DOHH2 (cell line): ENCODE measurements at regions not wholly inside any gene's neighbourhood (a gene's known extent, or its start where the extent isn't known, plus 50 kb on each side); places are given as distances from the start of the nearest gene placed in this dataset.

Source experiments
- H3F3A ChIP-seq: fragments of 200-600 bp; sonication (generic), shearing (Covaris generic); 2 replicates; pipeline ENCODE4 v1.6.0; 2016; ENCODE audit warnings: antibody characterized with exemption, mild to moderate bottlenecking; ENCODE audit not compliant: control insufficient read depth, insufficient read depth
- H3K27ac ChIP-seq: fragments of 200-600 bp; sonication (generic); 2 replicates; pipeline ENCODE4 v1.5.1; 2014; ENCODE audit warnings: low read depth, mild to moderate bottlenecking, low read length, moderate library complexity
- H3K27me3 ChIP-seq: fragments of 200-600 bp; sonication (generic); 2 replicates; pipeline ENCODE4 v1.6.1; 2014; ENCODE audit warnings: mild to moderate bottlenecking, low read length, mixed read lengths; ENCODE audit not compliant: control insufficient read depth
- H3K36me3 ChIP-seq: fragments of 200-600 bp; sonication (generic); 2 replicates; pipeline ENCODE4 v1.6.1; 2014; ENCODE audit warnings: mild to moderate bottlenecking, low read length, moderate library complexity, mixed read lengths; ENCODE audit not compliant: control insufficient read depth
- H3K4me1 ChIP-seq: fragments of 200-600 bp; sonication (generic); 2 replicates; pipeline ENCODE4 v1.6.1; 2014; ENCODE audit warnings: mild to moderate bottlenecking, low read length, mixed read lengths; ENCODE audit not compliant: control insufficient read depth
- H3K4me2 ChIP-seq: fragments of 200-600 bp; sonication (generic); 2 replicates; pipeline ENCODE4 v1.6.0; 2014; ENCODE audit warnings: mild to moderate bottlenecking, low read length, moderate library complexity
- H3K4me3 ChIP-seq: fragments of 200-600 bp; sonication (generic); 2 replicates; pipeline ENCODE4 v1.5.1; 2014; ENCODE audit warnings: mild to moderate bottlenecking, low read length, mixed read lengths
- H3K79me2 ChIP-seq: fragments of 200-600 bp; sonication (generic); 2 replicates; pipeline ENCODE4 v1.6.1; 2014; ENCODE audit warnings: mild to moderate bottlenecking, low read length, mixed read lengths; ENCODE audit not compliant: control insufficient read depth
- H3K9me2 ChIP-seq: fragments of 200-600 bp; sonication (generic); replicated peaks from 2 replicates; pipeline ENCODE4 v1.6.1; 2014; ENCODE audit warnings: mild to moderate bottlenecking, low read length, mixed read lengths; ENCODE audit not compliant: control insufficient read depth
- H3K9me3 ChIP-seq: fragments of 200-600 bp; sonication (generic); 2 replicates; pipeline ENCODE4 v1.6.1; 2014; ENCODE audit warnings: antibody characterized with exemption, low read length, mixed read lengths; ENCODE audit not compliant: control insufficient read depth, insufficient read depth
- H4K20me1 ChIP-seq: fragments of 200-600 bp; sonication (generic); 2 replicates; pipeline ENCODE4 v1.6.0; 2014; ENCODE audit warnings: low read depth, mild to moderate bottlenecking, antibody characterized with exemption, low read length, moderate library complexity; ENCODE audit not compliant: control insufficient read depth, insufficient read depth
- CTCF ChIP-seq: fragments of 200-600 bp; sonication (generic); IDR thresholded peaks from one replicate; pipeline ENCODE4 v1.5.1; 2014; ENCODE audit warnings: antibody characterized with exemption, mild to moderate bottlenecking, low read depth, low read length; ENCODE audit not compliant: poor library complexity, severe bottlenecking
- EZH2phosphoT487 ChIP-seq: fragments of 200-600 bp; sonication (generic); IDR thresholded peaks from 2 replicates; pipeline ENCODE4 v1.6.1; 2017; ENCODE audit warnings: borderline replicate concordance, mild to moderate bottlenecking, antibody characterized with exemption, low read length, moderate library complexity, mixed read lengths

DNA sequence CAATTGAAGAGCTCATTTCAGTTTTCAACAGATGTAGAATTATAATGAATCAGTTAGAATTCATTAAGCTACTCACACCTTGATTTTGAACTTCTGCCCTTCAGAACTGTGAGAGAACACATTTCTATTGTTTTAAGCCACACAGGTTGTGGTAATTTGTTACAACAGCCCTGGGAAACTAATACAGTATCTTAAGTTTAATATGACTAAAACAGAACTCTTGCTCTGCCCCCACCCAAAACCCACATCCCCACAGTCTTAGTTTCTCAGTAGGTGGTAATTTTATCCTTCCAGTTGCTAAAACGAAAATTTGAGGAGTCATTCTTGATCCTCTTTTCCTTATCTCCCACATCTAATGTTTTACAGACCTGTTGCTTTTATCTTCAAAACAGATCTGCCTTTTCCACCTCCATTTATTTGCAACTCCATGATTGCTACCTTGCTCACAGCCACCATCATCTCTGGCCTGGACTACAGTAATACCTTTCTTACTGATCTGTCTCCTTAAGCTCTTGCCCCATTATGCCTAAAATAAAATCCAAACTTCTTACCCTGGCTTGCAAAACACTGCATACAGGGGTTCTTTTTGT lies 72.8 kb upstream of the NXPH1 start:
- Histone ChIP-seq H3K27ac (no peak overlapping the region), H3K4me1 (no peaks in the 10 kb centered on the region), H3K9me2 (no peaks in the 10 kb centered on the region), H3K4me2 (no peak overlapping the region), H3K9me3 (no peaks in the 10 kb centered on the region), H3K36me3 (no peaks in the 10 kb centered on the region), H3K79me2 (no peaks in the 10 kb centered on the region), H3K27me3 (peaks cover 7% of the 10 kb centered on the region), H3F3A (no peaks in the 10 kb centered on the region), H3K4me3 (no peak overlapping the region), H4K20me1 (no peaks in the 10 kb centered on the region)
- TF ChIP-seq CTCF (no peak), EZH2phosphoT487 (no peak)

- Histone ChIP-seq H3F3A (no peaks in the 10 kb centered on the region), H3K9me2 (no peaks in the 10 kb centered on the region), H3K4me1 (no peaks in the 10 kb centered on the region), H3K4me2 (no peak overlapping the region), H3K4me3 (no peak overlapping the region), H3K9me3 (no peaks in the 10 kb centered on the region), H4K20me1 (no peaks in the 10 kb centered on the region), H3K36me3 (no peaks in the 10 kb centered on the region), H3K27ac (no peak overlapping the region), H3K27me3 (peaks cover 7% of the 10 kb centered on the region), H3K79me2 (no peaks in the 10 kb centered on the region)
- TF ChIP-seq EZH2phosphoT487 (no peak), CTCF (no peak)
Measured at GRCh38 chr7:8362723-8363369, 70.6 kb upstream of the NXPH1 start.

- Histone ChIP-seq H3K9me3 (no peaks in the 10 kb centered on the region), H3K4me2 (no peak overlapping the region), H3K36me3 (no peaks in the 10 kb centered on the region), H3K9me2 (no peaks in the 10 kb centered on the region), H3K4me3 (no peak overlapping the region), H4K20me1 (no peaks in the 10 kb centered on the region), H3F3A (no peaks in the 10 kb centered on the region), H3K79me2 (no peaks in the 10 kb centered on the region), H3K27me3 (peaks cover 7% of the 10 kb centered on the region), H3K27ac (no peak overlapping the region), H3K4me1 (no peaks in the 10 kb centered on the region)
- TF ChIP-seq EZH2phosphoT487 (no peak), CTCF (no peak)
Measured at GRCh38 chr7:8363407-8364015, 69.9 kb upstream of the NXPH1 start.
